ENCODE measurements at regions not wholly inside any gene's neighbourhood (a gene's known extent, or its start where the extent isn't known, plus 50 kb on each side); places are given as distances from the start of the nearest gene placed in this dataset.

DNA sequence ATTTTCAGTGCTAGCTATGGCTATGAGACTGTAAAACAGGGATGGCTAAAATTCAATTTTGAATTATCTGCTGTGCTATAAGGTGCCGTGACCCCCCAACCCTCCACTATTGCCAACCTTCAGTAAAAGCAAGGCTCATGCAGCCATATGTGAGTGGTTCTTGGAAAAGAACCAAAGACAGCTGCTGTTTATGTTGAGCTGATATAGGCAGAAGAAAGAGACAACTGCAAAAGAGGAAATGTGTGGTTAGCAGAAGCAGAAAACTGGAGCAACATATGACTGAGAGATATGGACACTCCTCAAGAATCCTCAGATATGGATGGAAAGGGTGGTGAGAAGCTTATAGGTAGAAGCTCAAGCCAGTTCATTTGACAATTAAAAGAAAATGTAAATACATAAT lies 200.3 kb downstream of the TLE1 start:
- Mint-ChIP-seq H3K4me1 (no peaks in the 10 kb centered on the region), H3K27ac (no peak overlapping the region), H3K36me3 (ENCODE audit: insufficient read depth in 1 of 3, low read depth in 3 of 3) (no peaks in the 10 kb centered on the region), H3K9me3 (peaks cover 0 to 4% of the 10 kb centered on the region in 2 experiments; a peak in 1 of 5 replicates), H3K4me3 (no peak overlapping the region), H3K27me3 (ENCODE audit: low read depth) (no peaks in the 10 kb centered on the region)
- H3K4me2 ChIP-seq (ENCODE audit: insufficient read depth, insufficient read length, low read length) = no peak overlapping the region
- no peak overlapping the region for H2BK20ac ChIP-seq (ENCODE audit: low read depth, low read length, poor library complexity, severe bottlenecking)
- H2BK12ac ChIP-seq (ENCODE audit: insufficient read length, low read depth, low read length) = no peak overlapping the region
- TF ChIP-seq, protein P1, sequence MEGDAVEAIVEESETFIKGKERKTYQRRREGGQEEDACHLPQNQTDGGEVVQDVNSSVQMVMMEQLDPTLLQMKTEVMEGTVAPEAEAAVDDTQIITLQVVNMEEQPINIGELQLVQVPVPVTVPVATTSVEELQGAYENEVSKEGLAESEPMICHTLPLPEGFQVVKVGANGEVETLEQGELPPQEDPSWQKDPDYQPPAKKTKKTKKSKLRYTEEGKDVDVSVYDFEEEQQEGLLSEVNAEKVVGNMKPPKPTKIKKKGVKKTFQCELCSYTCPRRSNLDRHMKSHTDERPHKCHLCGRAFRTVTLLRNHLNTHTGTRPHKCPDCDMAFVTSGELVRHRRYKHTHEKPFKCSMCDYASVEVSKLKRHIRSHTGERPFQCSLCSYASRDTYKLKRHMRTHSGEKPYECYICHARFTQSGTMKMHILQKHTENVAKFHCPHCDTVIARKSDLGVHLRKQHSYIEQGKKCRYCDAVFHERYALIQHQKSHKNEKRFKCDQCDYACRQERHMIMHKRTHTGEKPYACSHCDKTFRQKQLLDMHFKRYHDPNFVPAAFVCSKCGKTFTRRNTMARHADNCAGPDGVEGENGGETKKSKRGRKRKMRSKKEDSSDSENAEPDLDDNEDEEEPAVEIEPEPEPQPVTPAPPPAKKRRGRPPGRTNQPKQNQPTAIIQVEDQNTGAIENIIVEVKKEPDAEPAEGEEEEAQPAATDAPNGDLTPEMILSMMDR (conservative IDR thresholded peaks at IDR 0.05) = no peak
- H3K56ac ChIP-seq (ENCODE audit: insufficient read length, low read depth, low read length) = no peak overlapping the region
- no peaks in the 10 kb centered on the region for H3K4me1 ChIP-seq (ENCODE audit: insufficient read depth, low read length)
- WGBS (ENCODE audit: extremely low coverage, insufficient read length, low lambda C conversion rate) = no CpG with 5 or more reads among the region's 1 CpG
- no peak overlapping the region for H4K5ac ChIP-seq (ENCODE audit: insufficient read length, low read depth, low read length)
- no peak overlapping the region for H3T11ph ChIP-seq (ENCODE audit: low read length)
- DNase-seq = no peak
- no peaks in the 10 kb centered on the region for H3K79me2 ChIP-seq (ENCODE audit: insufficient read depth, low read length)
- H3K4ac ChIP-seq (ENCODE audit: low read depth, low read length) = no peak overlapping the region
- H4K20me1 ChIP-seq (ENCODE audit: control insufficient read depth, insufficient read depth, insufficient read length) = no peaks in the 10 kb centered on the region
- no peak overlapping the region for H2BK5ac ChIP-seq (ENCODE audit: insufficient read length, low read length)
- H3K27me3 ChIP-seq (ENCODE audit: insufficient read depth, low read length) = no peaks in the 10 kb centered on the region
- H3K23ac ChIP-seq (ENCODE audit: insufficient read length, low read depth, low read length) = no peak overlapping the region
- no peaks in the 10 kb centered on the region for H3K9me3 ChIP-seq (ENCODE audit: control insufficient read depth, low read depth, low read length)
- H3K9ac ChIP-seq (ENCODE audit: extremely low read depth, insufficient read length, low read length) = no peak overlapping the region
- H4K91ac ChIP-seq (ENCODE audit: insufficient read length, low read depth, low read length) = no peak overlapping the region
- H2AFZ ChIP-seq (ENCODE audit: low read length) = no peak overlapping the region
- H3K23me2 ChIP-seq (ENCODE audit: insufficient read length, low read depth, low read length, poor library complexity, severe bottlenecking) = no peaks in the 10 kb centered on the region
- H4K8ac ChIP-seq (replicated peaks; ENCODE audit: insufficient read length, low read depth, low read length) = no peak overlapping the region
- H2BK120ac ChIP-seq (ENCODE audit: low read depth, low read length, poor library complexity, severe bottlenecking) = no peak overlapping the region
- H2AK5ac ChIP-seq (ENCODE audit: insufficient read length, low read length) = no peak overlapping the region
- H3K79me1 ChIP-seq (ENCODE audit: insufficient read depth, low read depth, low read length, poor library complexity, severe bottlenecking) = no peaks in the 10 kb centered on the region
- H3K14ac ChIP-seq (ENCODE audit: insufficient read depth, low read length) = no peak overlapping the region
- no peak overlapping the region for H3K27ac ChIP-seq (ENCODE audit: insufficient read length, low read depth, low read length)
- H3K18ac ChIP-seq (ENCODE audit: insufficient read length, low read depth, low read length) = no peak overlapping the region
- H2BK15ac ChIP-seq (ENCODE audit: low read depth, low read length) = no peak overlapping the region

Measured in H9 (cell line).